ENCODE measurements at regions not wholly inside any gene's neighbourhood (a gene's known extent, or its start where the extent isn't known, plus 50 kb on each side); places are given as distances from the start of the nearest gene placed in this dataset.

DNA sequence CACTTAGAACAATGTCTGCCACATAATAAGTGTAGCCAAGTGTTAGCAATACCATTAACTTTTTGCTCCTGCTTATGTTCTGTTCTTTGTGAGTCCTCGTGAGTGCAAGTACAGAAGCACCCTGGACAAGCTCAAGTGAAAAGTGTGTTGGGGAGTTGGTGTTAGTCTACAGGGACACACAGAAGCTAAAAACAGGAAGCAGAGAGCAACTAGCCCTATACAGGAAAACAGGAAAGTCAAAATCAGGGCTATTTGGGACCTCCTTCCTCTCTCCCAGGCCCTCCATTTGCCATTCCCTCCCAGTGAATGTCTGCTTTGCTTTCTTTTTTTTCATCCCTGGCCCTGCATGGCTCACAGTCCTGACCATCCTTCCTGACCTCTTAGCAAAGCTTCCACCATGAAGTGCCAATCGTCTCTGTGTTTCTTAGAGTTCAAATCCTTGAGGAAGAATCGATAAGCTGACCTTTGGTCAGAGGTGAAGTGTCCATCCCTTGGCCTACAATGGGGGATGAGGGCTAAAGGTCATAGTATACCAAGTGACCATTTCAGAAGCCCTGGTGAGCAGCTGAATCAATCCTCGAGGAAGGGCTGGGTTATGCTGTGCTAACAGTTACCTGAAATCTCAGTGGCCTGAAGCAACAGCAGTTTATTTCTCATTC, 328.2 kb downstream of the SHQ1 start:
- Histone ChIP-seq H3K36me3 (no peaks in the 10 kb centered on the region), H3K4me1 (peaks cover 1% of the 10 kb centered on the region), H3K27me3 (ENCODE audit: low read depth) (no peaks in the 10 kb centered on the region), H3K9me3 (replicated peaks) (no peaks in the 10 kb centered on the region), H3K4me3 (no peak overlapping the region), H3K27ac (replicated peaks) (no peak overlapping the region)
- TF ChIP-seq, protein P1, sequence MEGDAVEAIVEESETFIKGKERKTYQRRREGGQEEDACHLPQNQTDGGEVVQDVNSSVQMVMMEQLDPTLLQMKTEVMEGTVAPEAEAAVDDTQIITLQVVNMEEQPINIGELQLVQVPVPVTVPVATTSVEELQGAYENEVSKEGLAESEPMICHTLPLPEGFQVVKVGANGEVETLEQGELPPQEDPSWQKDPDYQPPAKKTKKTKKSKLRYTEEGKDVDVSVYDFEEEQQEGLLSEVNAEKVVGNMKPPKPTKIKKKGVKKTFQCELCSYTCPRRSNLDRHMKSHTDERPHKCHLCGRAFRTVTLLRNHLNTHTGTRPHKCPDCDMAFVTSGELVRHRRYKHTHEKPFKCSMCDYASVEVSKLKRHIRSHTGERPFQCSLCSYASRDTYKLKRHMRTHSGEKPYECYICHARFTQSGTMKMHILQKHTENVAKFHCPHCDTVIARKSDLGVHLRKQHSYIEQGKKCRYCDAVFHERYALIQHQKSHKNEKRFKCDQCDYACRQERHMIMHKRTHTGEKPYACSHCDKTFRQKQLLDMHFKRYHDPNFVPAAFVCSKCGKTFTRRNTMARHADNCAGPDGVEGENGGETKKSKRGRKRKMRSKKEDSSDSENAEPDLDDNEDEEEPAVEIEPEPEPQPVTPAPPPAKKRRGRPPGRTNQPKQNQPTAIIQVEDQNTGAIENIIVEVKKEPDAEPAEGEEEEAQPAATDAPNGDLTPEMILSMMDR (IDR thresholded peaks at IDR 0.05; ENCODE audit: borderline replicate concordance) = no peak
- intact Hi-C loops (cut with micrococcal nuclease) = no loop called here
- DNase-seq = no peak

DNA sequence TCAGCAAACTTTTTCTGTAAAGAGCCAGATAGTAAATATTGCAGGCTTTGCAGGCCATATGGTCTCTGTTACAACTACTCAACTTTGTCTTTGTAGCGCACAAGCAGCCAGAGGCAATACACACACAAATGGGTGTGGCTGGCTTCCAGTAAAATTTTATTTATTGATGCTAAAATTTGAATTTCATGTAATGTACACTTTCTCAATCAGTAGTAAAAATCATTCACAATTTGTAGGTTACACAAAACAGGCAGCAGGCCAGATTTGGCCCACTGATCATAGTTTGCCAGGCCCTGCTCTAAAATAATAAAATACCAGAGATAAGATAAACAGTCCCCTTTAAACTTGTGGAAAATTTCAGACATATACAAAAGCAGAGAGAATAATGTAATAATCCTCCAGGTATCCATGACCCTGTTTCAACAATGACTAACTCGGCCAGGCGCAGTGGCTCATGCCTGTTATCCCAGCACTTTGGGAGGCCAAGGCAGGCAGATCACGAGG, 330.3 kb downstream of the SHQ1 start:
- H3K27ac ChIP-seq (replicated peaks) = no peak overlapping the region
- no peak for DNase-seq
- intact Hi-C loops (cut with micrococcal nuclease) = no loop called here

DNA sequence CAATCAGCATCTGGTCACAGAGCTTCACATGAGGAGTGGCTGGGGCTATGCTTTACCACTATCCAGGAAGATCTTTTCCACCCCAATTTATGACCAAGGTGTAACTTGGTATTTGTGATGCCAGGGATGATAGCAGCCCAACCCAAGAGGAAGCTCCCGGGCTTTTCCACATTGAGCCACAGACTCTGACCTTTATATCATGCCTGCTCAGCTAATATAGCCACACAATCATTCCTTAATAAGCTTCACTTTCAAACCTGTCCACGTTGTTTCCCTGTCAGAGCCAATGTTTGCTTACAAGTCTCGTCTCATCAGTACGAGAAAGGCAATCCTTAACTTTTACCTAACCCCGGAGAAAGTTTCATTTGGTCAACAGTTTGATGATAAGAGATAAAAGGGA, 330.9 kb downstream of the SHQ1 start:
- intact Hi-C loops (cut with micrococcal nuclease) = no loop called here
- H3K27ac ChIP-seq (replicated peaks) = no peak overlapping the region
- no peaks in the 10 kb centered on the region for H3K4me1 ChIP-seq
- no peak for DNase-seq
- no peaks in the 10 kb centered on the region for H3K9me3 ChIP-seq (replicated peaks)
- no peaks in the 10 kb centered on the region for H3K27me3 ChIP-seq (ENCODE audit: low read depth)
- TF ChIP-seq, protein P1 (IDR thresholded peaks at IDR 0.05; ENCODE audit: borderline replicate concordance) = no peak
- no peaks in the 10 kb centered on the region for H3K36me3 ChIP-seq
- no peak overlapping the region for H3K4me3 ChIP-seq

More for the DNA sequence above, 330.3 kb downstream of the SHQ1 start:
- Histone ChIP-seq H3K4me1 (no peaks in the 10 kb centered on the region), H3K4me3 (no peak overlapping the region), H3K9me3 (replicated peaks) (no peaks in the 10 kb centered on the region), H3K27me3 (ENCODE audit: low read depth) (no peaks in the 10 kb centered on the region), H3K36me3 (no peaks in the 10 kb centered on the region)
- TF ChIP-seq, protein P1 (IDR thresholded peaks at IDR 0.05; ENCODE audit: borderline replicate concordance) = no peak

DNA sequence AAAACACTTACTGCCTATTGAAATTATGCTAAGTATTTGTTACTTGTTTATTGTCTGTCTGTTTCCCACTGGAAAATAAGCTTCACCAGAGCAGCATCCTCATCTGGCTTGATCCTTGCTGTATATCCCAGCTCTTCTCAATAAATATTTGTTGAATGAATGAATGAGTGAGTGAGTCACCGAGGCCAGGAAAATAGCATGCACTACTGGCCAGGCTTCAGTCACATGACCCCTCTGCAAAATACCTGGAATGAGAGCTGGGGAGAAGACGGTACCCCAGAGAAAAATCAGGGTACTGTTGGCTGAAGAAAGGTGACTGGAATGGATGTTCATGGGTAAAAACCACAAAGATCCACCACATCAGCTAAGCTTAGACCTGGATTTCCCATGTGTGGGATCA, 331.9 kb downstream of the SHQ1 start:
- TF ChIP-seq, protein P1 (IDR thresholded peaks at IDR 0.05; ENCODE audit: borderline replicate concordance) = no peak
- no peaks in the 10 kb centered on the region for H3K36me3 ChIP-seq
- DNase-seq = no peak
- intact Hi-C loops (cut with micrococcal nuclease) = no loop called here
- H3K9me3 ChIP-seq (replicated peaks) = no peaks in the 10 kb centered on the region
- no peaks in the 10 kb centered on the region for H3K4me1 ChIP-seq
- H3K27ac ChIP-seq (replicated peaks) = no peak overlapping the region
- no peak overlapping the region for H3K4me3 ChIP-seq
- H3K27me3 ChIP-seq (ENCODE audit: low read depth) = no peaks in the 10 kb centered on the region

DNA sequence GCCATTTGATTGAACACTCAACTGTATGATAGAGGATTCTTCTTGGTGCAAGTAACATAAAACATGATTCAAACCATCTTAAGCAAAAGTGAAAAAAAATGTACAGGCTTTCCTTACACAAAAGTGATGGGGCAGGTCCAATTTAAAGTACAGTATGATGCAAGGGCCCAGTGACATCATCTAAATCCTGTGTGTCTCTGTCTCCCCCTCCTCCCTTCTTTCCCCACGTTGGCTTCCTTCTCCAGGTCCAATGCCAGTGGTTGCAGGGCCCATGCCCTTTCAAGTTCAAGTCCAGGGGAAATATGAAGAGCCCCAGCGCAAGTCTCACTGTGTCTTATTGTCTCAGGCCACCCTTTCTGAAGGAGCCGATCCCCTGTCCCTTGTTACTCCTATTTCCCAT, 332.3 kb downstream of the SHQ1 start:
- no peaks in the 10 kb centered on the region for H3K4me1 ChIP-seq
- no peaks in the 10 kb centered on the region for H3K36me3 ChIP-seq
- H3K27me3 ChIP-seq (ENCODE audit: low read depth) = no peaks in the 10 kb centered on the region
- DNase-seq = no peak
- intact Hi-C loops (cut with micrococcal nuclease) = no loop called here
- H3K9me3 ChIP-seq (replicated peaks) = no peaks in the 10 kb centered on the region
- TF ChIP-seq, protein P1 (IDR thresholded peaks at IDR 0.05; ENCODE audit: borderline replicate concordance) = no peak
- H3K4me3 ChIP-seq = no peak overlapping the region
- no peak overlapping the region for H3K27ac ChIP-seq (replicated peaks)
